Mesothelial cell of epicardium (in vitro differentiated cells): ENCODE measurements at regions not wholly inside any gene's neighbourhood (a gene's known extent, or its start where the extent isn't known, plus 50 kb on each side); places are given as distances from the start of the nearest gene placed in this dataset.

ENCODE experiments used
- DNase-seq, 2 experiments: peaks; one replicate each; pipeline ENCODE4 v3.0.0; 2021; ENCODE audit warnings: low spot score in 2 of 2; ENCODE audit not compliant: unreplicated experiment in 2 of 2
- H3K27ac Mint-ChIP-seq: 2 replicates; pipeline ENCODE4 v1.8.0; 2021; ENCODE audit warnings: mixed read lengths
- H3K27me3 Mint-ChIP-seq: 2 replicates; pipeline ENCODE4 v1.8.0; 2021; ENCODE audit warnings: low read depth, mixed read lengths
- H3K36me3 Mint-ChIP-seq: 2 replicates; pipeline ENCODE4 v1.8.0; 2021; ENCODE audit warnings: mixed read lengths
- H3K4me1 Mint-ChIP-seq: 2 replicates; pipeline ENCODE4 v1.8.0; 2021; ENCODE audit warnings: mixed read lengths
- H3K4me3 Mint-ChIP-seq: 2 replicates; pipeline ENCODE4 v1.8.0; 2021; ENCODE audit warnings: mild to moderate bottlenecking, moderate library complexity, mixed read lengths
- H3K9me3 Mint-ChIP-seq: 2 replicates; pipeline ENCODE4 v1.8.0; 2021; ENCODE audit warnings: mixed read lengths
- TF ChIP-seq, protein P1 (sequence below): fragments of 200-600 bp; sonication (generic); IDR thresholded peaks from one replicate; pipeline ENCODE4 v1.5.0; 2021; ENCODE audit warnings: antibody characterized with exemption; ENCODE audit not compliant: unreplicated experiment

DNA sequence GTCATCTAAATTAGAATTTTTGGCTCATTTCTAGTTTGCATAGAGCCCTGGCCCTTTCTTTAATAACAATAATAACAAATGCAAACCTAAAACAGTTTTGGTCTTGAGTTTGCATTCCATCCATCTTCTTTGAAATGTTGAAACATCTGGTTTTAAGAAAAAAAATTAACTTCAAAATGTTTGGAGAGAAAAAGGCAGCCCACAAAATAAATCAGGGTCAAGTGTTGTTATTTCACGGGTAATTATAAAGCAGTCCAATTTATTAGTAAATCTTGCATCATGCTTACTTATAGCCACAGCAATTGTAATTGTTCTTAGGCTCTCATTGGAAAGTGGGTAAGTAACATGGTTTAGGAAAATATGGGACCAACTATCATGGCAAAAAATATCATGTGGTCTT, 247.0 kb upstream of the MEF2C start:
- H3K4me1 Mint-ChIP-seq, result peaks cover 10% of the 10 kb centered on the region
- TF ChIP-seq, protein P1, sequence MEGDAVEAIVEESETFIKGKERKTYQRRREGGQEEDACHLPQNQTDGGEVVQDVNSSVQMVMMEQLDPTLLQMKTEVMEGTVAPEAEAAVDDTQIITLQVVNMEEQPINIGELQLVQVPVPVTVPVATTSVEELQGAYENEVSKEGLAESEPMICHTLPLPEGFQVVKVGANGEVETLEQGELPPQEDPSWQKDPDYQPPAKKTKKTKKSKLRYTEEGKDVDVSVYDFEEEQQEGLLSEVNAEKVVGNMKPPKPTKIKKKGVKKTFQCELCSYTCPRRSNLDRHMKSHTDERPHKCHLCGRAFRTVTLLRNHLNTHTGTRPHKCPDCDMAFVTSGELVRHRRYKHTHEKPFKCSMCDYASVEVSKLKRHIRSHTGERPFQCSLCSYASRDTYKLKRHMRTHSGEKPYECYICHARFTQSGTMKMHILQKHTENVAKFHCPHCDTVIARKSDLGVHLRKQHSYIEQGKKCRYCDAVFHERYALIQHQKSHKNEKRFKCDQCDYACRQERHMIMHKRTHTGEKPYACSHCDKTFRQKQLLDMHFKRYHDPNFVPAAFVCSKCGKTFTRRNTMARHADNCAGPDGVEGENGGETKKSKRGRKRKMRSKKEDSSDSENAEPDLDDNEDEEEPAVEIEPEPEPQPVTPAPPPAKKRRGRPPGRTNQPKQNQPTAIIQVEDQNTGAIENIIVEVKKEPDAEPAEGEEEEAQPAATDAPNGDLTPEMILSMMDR, result no peak
- H3K4me3 Mint-ChIP-seq, result no peak overlapping the region
- H3K9me3 Mint-ChIP-seq, result no peaks in the 10 kb centered on the region
- no peaks in the 10 kb centered on the region for H3K36me3 Mint-ChIP-seq
- no peaks in the 10 kb centered on the region for H3K27me3 Mint-ChIP-seq
- DNase-seq, result no peak
- no peak overlapping the region for H3K27ac Mint-ChIP-seq

DNA sequence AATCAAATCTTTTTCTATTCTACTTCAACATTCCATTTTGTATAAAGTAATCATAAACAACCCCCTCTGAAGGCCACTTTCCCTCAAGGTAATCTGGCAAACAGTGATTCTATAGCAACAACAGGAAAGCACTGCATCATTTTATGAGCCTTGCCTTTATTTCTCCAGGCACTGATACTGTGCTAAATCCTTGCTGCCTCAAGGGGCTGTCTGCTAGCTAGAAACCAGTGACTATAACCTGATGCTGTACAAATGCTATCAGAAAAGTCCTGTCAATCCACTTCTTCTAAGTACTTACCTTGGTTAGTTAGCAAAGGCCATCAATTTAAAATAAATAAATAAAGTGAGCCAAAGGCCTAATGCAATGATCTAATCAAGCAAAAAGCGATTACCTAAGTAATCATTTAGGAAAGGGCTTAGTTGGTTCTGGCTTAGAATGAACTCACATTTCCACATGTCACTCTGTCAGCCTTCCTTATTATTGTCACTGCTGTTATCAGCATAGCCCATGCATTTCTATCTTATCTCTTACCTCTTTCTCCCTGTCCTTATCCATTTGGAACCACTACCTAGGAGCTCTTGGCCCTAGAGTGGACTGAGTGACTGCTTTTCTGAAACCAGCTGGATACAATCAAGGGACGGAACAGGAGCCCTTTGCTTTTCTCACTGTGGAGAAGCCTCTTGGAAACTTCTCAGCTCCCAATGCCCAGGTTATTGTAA, 246.1 kb upstream of the MEF2C start:
- no peaks in the 10 kb centered on the region for H3K9me3 Mint-ChIP-seq
- no peak for DNase-seq
- H3K36me3 Mint-ChIP-seq, result no peaks in the 10 kb centered on the region
- no peak overlapping the region for H3K4me3 Mint-ChIP-seq
- TF ChIP-seq, protein P1, result no peak
- no peak overlapping the region for H3K27ac Mint-ChIP-seq
- peaks cover 10% of the 10 kb centered on the region for H3K4me1 Mint-ChIP-seq
- no peaks in the 10 kb centered on the region for H3K27me3 Mint-ChIP-seq

DNA sequence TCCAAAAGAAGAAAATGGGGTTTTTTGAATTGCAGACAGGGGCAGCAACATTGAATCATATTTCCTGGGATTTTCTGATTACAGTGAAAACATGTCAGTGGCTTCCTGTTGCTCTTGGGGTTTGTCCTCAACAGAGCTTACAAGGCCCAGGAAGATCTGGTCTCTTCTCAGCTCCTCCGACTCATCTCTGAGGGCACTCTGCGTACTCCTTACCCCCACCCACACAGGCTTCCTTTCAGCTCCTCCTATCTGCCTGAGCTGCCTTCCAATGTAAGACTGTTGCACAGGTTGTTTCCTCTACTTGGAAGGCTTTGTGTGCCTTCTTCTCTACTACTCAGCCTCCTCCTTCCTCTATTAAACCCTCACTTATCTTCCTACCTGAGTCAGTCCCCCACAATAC, 245.1 kb upstream of the MEF2C start:
- H3K27me3 Mint-ChIP-seq, result no peaks in the 10 kb centered on the region
- no peak overlapping the region for H3K27ac Mint-ChIP-seq
- H3K4me3 Mint-ChIP-seq, result no peak overlapping the region
- H3K9me3 Mint-ChIP-seq, result no peaks in the 10 kb centered on the region
- peaks cover 10% of the 10 kb centered on the region for H3K4me1 Mint-ChIP-seq
- TF ChIP-seq, protein P1, result no peak
- DNase-seq, result no peak
- H3K36me3 Mint-ChIP-seq, result no peaks in the 10 kb centered on the region

DNA sequence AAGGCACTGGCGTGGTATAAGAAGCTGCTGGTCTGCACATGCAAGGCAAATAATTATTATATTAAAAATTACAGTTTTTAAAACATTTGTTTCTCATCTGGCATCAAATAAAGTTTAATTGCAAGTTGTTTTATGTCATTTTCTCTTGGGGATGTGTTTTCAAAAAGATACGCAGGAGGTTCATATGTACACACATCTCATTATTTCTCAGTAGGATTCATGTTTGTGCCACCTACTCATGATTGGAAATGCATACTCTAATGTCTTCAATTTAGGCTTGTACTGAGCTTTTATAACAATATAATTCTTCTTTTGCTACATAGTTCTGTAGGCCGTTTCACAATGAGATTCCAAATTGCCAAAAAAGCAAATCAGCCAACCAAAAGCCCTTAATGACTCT, 244.2 kb upstream of the MEF2C start:
- no peaks in the 10 kb centered on the region for H3K27me3 Mint-ChIP-seq
- peaks cover 10% of the 10 kb centered on the region for H3K4me1 Mint-ChIP-seq
- H3K27ac Mint-ChIP-seq, result no peak overlapping the region
- DNase-seq, result no peak
- no peaks in the 10 kb centered on the region for H3K36me3 Mint-ChIP-seq
- no peaks in the 10 kb centered on the region for H3K9me3 Mint-ChIP-seq
- TF ChIP-seq, protein P1, result no peak
- H3K4me3 Mint-ChIP-seq, result no peak overlapping the region

DNA sequence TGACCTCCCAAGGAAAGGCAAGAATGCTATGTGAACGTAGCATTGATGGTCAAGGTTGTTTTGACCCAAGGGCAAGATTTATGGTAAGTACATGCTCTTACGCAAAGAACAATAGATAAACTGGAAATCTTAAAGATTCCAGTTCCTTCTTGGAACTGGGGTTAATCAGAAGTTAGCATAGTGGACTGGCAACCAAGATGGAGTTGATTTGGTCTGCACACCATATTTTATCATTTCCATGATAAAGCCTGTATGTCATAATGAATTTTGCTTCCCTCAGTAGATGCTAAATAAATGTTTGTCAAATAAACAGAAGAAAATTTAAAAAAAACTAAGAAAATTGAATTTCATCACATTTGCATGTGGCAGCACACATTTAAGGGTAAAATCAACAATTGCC, 242.4 kb upstream of the MEF2C start:
- no peak for DNase-seq
- Mint-ChIP-seq H3K9me3 (no peaks in the 10 kb centered on the region), H3K27ac (no peak overlapping the region), H3K4me1 (peaks cover 5% of the 10 kb centered on the region), H3K4me3 (no peak overlapping the region), H3K36me3 (no peaks in the 10 kb centered on the region), H3K27me3 (no peaks in the 10 kb centered on the region)
- TF ChIP-seq, protein P1, result no peak
